DMS79 (cell line): ENCODE measurements at regions not wholly inside any gene's neighbourhood (a gene's known extent, or its start where the extent isn't known, plus 50 kb on each side); places are given as distances from the start of the nearest gene placed in this dataset.

Source experiments
- DNase-seq: peaks from one replicate; lab custom pipeline; 2025; lab: John Stamatoyannopoulos, UW

DNA sequence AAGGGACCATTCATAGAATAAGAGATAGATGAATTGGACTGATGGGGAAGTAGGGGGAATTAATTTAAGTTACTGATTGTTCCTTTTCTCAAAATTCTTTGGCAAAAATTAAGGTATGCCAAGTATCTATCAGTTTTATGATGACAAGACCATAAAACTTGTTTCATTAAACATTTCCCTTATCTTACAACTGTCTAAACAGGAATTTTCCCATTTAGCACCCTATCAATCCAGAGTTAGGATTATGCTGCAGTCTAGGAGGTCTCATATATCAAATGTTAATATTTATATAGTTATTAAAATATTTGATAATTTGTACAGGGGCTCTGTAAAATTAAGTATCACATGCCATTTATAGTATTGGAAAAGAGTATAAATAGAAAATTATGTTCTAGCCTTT lies 51.5 kb upstream of the ARID1B start:
- DNase-seq = no peak

DNA sequence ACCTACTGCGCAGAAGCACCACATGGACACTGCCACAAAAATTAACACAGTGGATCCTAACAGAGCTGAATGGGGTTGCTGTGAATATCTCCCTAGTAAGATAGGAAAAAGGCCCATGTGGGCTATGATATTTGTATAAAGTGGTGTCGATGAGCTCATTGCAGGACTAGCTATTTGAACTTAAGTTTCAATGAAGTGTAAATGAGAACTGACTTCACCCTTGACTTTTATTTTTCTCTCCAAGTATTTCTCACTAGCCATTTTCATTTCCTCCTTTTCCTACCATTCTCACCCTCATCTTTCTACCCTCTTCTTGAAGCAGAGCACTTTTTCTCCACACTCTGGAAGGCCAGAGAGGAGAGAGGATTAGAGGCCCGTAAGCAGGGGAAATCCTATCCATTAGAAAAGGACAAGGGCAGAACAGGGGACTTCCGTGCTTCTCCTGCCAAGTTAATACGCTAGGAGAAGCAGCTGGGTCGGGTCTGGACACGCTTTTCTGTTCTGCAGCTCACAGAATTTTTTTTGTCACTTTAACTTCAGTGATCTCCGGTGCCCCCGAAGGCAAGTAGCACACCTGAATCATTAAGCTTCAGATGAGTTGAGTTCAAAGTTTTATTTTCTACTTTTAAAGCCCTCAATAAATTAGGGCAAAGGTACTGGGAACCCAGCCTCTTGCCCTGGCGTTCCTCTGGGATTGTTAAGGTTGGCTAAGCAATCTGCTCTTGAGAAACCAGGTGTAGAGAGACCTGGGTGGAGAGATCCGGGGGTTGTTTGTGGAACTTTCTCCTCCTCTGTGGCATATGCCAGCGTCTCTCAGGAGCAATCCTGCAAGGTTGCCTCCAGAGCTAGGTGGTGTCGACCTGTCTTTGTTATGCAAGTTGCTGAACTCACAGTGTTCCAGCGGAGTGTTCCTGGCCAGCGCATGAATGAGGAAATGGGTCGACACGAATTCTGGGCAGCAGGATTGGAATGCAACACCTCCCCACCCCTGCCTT lies 56.2 kb upstream of the ARID1B start:
- peak; percentile 63 for DNase-seq

DNA sequence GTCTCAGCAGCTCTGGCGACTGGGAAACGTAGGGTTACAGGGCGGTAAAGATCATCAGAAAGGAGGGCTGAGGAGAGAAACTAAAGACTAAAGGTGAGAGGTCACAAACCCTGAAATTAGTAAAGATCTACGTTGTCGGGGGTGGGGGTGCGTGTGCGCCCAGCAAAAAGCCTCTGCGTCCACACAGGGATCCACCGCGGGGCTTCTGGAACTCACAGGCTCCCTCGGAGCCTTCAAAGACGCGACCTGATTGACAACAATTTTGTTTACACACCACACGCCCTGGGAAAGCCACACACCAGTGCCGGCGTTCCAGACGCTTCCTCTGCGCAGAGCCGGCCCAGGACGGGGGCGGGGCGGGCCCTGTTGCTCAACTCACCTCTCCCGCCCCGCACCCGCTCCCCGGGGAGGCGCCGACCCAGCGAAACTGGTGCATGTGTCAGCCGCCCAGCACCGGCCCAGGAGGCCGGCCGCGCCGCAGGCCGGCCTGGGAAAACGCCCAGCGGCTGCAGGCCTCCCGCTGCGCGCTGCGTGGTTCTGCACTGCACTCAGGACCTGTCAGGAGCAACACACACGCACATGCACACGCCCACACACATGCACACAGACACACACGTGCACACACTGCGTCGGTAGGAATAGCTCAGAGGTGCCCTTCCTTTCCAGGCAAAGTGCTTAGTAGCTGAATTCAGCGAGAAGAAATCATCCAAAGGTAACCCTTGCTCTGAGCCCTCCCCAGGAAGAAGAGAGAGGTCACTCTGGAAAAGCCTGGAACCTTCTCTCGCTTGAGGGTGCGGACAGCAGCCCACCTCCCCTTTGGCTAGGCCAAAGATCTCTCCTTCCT lies 57.2 kb upstream of the ARID1B start:
- peak; percentile 73 for DNase-seq

DNA sequence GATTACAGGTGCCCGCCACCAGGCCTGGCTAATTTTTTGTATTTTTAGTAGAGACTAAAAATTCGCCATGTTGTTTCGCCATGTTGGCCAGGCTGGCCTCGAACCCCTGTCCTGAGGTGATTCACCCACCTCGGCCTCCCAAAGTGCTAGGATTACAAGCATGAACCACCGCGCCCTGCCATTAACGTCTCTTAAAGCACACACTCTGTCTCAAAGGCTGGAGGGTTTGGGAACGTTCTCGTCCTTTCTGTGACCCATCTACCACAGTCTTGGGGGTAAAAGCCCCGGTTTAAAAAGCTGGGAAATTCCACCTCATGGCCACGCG lies 57.8 kb upstream of the ARID1B start:
- DNase-seq = no peak

DNA sequence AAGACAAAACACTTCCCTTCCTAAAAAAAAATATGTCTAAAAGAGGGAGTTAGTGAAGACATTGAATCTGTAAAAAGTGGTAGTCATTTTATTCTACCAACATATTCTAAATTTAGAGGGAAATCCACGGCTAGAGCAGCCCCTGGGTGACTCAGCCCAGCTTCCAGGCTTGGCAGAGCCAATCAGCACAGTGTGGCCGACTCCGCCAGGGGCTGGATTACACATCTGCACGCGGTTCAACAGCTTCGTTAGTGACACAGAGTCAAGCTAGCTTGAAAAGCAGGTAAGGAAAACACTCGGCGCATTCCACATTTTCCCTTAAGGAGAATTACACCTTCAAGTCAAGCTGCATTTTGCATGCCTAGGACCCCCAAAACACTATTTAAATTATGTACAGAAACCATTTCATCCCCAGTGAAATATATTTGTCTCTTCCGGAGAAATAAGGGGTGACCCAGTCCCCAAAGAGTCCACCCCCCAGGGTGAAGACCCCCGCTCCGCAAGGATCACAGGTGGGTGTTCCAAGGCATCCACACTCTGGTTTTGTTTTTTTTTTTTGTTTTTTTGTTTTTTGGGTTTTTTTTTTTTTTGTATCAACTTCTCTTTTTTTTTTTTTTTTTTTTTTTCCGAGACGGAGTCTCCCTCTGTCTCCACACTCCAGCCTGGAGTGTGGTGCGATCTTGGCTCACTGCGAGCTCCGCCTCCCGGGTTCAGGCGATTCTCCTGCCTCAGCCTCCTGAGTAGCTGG lies 58.4 kb upstream of the ARID1B start:
- no peak for DNase-seq

DNA sequence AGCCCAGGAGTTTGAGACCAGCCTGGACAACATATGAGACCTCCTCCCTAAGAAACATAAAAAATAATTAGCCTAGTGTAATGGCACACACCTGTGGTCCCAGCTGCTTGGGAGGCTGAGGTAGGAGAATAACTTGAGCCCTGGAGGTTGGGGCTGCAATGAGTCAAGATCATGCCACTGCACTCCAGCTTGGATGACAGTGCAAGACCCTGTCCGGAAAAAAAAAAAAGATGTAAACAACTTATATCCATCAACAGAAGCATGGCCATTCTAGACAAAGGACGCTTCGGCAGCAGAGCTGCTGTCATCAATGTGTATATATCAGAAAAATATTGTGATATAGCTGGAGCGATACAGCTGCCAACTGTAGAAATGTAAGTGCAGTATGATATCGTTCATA lies 59.6 kb upstream of the ARID1B start:
- DNase-seq = no peak

DNA sequence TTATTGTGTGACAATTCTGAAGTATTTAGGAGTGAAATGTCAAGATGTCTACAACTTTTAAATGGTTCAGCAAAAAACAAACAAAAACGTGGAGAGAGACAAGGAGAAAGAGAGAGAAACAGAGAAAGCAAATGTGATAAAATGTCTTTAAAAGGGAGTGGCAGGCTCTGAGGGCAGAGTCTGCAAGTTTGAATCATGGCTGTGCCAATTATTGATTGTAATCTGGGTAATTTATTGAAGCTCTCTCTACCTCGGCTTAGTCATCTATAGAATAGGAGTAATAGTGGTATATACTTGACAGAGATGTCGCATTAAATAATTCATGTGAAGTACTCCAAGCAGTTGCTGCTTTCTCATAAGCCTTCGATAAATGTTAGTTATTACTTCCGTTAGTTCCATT lies 61.3 kb upstream of the ARID1B start:
- no peak for DNase-seq

DNA sequence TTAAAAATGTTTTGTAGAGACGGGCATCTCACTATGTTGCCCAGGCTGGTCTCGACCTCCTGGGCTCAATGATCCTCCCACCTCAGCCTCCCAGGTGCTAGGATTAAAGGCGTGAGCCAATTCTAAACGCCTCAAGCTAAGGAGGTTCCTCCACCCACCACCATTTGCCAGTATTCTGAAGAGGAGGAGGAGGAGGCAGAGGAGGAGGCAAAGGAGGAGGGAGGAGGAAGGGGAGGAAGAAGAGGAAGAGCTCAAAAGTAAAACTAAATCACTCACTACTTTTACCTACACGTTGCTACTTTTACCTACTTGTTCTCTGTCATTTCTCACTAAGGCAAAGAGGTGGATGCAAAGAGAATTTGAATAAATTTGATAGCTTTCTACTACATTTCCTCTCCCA lies 63.6 kb upstream of the ARID1B start:
- DNase-seq = no peak

DNA sequence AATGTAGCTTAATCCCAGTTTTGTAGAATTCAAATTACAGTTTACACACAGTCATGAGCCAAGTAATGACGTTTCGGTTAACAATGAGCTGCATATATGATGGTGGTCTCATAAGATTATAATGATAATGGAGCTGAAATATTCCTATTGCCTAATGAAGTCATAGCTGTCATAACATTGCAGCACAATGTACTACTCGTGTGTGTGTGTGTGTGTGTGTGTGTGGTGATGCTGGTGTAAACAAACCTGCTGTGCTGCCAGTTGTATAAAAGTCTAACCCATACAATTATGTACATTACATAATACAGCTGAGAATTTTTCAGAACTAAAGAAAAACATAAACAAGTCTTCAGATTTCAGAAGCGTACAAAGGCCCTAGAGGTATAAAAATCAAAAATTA lies 66.7 kb upstream of the ARID1B start:
- no peak for DNase-seq

DNA sequence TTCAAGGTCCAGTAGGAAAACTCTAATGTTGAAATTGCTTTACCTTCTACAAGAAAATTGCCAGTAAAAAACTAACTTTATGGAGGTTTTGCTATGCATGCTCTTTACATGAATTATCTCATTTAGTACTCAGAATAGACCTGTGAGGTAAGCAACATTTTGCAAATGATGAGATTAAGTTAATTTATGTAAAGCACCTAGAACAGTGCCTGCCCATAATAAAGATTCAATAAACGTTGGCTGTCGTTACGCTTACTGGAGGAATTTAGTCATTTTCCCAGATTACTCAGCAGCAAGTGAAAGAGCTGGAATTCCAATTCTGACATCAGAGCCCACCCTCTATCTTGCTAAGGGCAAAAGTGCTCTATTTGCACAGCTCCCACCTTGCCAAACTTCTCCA lies 69.4 kb upstream of the ARID1B start:
- DNase-seq = no peak

DNA sequence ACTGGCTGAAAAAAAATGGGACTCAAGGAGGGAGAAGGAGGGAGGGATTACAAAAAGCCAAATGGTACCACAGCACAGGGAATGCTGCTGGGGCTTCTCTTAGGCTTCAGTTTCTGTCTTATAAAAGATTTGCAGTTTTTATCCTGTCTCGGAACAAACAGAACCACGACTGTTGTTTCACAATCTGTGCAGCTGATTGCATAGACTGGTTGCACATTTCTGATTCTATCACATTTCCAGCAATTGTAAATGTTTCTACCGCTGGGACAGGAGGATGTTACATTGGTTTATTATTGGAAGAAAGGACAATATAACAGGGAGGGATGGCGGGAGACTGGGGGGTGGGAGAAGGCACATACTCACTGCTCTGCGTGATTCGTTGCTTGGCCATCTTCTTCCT lies 73.5 kb upstream of the ARID1B start:
- DNase-seq = no peak

DNA sequence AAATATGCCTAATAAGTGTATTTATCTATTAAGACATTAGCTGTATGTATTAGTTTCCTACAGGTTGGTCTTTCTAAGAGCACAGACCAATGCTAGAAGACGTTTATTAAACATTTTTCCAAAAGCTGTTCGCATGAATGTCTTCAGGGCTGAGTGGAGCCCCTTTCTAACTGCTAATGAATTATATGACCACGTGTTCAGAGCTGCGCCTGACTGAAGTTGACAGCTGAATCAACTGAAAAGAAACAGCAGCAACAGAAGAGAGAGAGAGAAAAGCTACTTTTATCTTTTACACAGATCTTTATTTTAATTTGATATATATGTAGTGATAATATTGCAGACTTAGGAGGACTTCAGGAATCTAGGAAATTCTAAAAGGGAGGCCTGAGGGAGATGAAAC lies 75.2 kb upstream of the ARID1B start:
- no peak for DNase-seq

DNA sequence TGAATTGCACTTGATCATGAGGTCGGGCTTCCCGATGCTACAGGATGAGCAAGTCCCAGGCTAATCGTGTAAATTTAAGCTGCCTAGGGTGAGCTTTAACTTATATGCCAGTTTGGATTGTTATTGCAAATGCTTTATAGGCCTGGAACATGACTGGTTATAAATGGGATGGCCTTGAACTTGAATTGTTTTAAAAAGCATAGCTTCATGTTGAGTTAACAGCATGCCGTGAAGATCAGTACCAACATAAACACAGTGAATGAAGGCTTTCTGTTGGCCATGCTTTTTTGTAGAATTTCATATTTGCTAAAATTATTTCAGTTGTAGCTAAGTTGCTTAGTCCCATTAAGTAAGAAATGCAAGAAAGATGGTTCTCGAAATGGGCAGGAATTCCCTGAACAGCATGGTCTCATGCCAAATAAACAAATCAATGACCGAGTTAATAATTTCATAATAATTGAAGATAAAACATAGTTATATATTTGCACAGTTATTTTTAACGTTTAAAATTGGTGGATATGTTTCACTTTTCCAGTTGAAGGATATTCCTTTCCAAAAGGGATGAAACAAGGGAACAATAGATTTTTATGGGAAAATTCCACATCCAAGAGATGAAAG lies 76.6 kb upstream of the ARID1B start:
- DNase-seq = no peak

DNA sequence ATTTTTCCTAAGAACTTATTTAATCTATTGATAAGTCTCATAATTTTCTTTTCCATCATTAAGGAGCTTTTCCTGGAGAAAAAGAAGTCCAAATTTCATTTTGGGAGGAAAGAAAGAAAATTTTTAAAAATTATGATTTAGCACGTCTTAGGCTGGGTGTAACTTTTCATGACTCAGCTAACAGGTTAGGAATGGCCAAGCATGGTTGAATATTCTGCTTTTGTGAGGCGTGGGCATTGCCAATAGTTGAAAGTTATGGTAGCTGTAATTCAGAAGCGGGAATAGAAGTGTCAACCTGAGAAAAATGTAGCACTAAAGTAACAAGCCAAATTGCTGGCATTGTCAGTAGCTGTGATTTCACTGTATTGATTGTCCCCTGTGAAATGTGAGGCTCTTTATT lies 77.2 kb upstream of the ARID1B start:
- no peak for DNase-seq

DNA sequence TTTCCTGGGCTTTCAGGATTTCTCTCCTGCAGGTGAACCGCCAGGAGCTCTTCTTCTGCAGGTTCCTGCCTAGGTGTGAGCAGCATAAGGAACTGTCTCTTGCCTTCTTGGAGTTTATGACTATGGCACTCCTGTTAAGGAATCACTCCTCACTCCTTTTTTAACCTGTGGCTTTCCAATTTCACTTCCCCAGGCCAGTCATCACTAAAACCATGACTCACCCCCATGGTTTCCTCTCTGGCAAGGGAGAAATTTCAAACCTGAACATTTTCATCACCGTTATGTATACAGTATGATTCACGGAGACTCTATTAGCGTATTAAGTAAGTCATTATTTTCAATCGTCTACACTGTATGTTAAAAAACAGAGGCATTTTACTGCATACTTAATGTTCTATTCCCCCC lies 78.2 kb upstream of the ARID1B start:
- no peak for DNase-seq

DNA sequence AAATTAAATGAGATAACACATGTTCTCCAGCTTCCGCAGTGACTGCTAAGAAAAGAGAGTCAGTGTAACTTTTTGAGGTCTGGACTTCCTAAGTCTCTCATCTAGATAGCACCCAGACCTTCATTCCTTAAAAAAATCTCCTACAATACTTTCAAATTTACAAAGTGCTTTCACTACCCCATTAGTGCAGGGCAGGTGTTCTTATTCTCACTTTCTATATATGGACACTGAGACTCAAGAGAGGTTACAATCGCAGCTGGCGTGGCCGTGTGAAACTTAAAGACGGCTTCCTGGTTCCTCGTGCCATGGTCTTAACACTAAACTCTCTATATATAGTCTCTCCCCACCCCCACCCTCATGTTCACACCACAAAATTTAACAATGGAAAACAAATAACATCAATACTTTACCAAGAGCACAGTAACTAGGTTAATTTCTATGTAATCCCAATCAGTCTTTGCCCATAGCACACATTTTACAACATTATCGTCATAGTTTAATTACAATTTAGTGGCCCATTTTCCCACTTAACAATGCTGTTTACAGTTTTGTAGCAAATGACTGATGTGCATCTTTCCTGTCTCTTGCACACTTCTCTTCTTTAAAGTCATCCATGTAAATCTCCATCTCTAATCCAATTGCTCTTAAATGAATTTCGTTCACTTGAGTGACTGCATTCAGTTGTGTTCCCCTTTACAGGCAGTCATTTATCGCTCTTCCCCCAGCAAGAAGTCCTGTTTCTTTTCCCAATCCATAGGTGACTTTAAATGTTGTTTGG lies 78.8 kb upstream of the ARID1B start:
- no peak for DNase-seq

DNA sequence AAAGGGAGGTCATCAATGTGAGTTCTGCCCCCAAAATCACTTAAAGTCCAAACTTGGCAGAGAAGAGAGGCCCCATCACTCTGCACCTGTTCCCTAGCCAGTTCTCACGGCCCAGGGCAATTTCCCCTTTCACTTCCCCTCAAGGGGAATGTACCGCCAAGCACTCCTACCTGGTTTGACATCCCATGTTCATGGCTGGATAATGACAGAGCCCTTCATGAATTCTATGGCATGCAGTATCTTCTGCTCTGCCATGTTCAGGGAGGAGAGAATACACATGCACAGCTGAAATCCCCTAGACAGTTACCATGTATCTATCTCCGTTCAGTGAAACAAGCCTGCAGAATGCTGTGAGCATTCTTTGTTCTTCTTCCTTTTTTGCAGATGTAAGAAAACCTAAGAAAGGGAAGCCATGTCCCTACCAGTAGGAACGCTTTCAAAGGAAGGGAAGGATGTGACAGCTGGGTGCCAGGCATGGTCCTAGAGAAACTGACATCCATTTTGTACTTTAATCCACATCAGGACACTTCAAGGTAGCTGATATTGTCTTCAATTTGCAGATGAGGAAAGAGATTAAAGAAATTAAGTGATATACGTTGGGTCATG lies 79.8 kb upstream of the ARID1B start:
- no peak for DNase-seq

DNA sequence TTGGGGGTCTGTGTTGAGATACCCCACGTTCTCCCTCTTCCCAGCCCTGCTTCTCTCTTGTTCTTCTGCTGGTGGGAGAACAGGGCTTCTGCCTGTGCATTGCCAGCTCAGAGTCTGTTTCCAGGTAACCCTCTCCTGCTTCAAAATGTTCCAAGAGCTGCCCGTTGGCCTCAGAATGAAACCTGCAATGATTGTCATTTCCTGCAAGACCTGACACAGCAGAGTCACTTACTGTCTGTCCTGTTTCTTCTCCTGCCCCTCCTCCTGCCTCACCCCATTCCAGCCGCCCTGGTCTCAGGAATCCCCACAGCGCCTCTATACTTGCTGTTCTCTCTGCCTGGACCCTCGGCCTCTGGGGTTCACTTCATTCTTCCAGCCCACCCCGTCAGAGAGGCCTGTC lies 81.4 kb upstream of the ARID1B start:
- DNase-seq = no peak

DNA sequence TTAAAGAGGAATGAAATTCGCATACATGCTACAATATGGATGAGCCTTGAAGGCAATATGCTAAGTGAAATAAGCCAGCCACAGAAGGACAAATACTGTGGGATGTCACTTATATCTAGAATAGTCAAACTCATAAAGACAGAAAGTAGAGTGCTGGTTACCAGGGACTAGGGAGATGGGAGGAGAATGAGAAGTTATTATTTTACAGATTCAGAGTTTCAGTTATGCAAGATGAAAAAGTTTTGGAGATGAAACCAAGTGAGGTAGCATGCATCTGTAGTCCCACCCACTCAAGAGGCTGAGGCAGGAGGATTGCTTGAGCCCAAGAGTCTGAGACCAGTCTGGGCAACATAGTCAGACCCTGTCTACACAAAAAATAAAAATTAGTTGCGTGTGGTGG lies 82.5 kb upstream of the ARID1B start:
- DNase-seq = no peak

DNA sequence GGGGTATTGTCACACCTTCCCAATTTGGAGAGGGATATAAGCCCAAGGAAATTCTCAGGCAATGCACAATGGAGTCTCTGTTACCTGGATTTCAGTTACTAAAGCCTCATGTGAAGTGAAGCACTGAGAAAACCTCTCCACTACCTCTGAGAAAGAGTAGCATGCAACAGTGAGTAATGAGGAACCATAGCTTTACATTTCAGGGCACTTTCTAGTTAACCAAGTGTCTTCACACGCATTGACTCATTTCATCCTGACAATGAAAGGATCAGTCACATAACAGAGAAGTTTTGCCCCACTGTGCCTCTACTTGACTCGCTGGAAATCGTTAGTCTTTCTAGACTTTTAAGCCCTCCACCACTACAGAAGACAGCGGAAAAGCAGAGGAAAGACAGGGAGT lies 86.2 kb upstream of the ARID1B start:
- DNase-seq = no peak

DNA sequence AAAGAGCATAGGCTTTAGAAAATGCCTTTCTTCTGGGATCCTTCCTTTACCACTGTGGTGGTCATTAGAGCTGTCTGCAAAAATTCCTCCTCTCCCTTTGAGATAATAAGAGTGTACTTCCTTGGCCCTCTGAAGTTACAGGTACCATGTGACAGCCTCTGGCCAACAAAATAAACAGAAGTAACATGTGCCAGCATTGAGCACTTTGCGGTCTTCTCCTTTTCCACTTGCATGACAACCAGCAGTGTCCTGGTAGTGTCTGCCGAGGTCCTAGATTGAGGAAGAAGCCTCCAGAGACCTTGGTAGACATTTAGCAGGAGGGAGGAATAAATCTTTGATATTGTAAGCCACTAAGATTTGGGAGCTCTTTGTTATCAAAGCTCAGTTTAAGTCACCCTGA lies 87.5 kb upstream of the ARID1B start:
- no peak for DNase-seq
